ENCODE measurements at regions not wholly inside any gene's neighbourhood (a gene's known extent, or its start where the extent isn't known, plus 50 kb on each side); places are given as distances from the start of the nearest gene placed in this dataset.

DNA sequence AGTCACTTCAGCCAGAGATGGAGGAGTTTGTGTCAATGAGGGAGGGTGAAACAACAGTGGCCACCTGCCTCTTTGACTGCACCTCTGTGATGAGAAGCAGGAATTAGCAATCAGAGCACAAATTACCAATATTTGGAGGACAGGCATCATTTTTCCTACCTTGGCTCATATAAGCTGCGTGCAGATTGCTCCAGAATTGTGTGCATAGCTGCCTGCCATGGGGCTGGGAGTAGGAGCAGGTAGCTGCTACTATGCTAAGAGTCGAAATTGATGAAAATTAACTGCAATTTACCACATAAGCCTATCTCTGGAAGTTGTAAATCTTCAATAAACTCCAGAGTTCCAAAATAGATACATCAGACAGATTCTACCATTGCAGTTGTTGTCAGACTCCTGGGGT lies 167.5 kb upstream of the HTR2A start (continued):
- TF ChIP-seq ZNF792 (tag by site-specific recombination; IDR thresholded peaks at IDR 0.05) (no peak), ZNF114 (tag by site-specific recombination; IDR thresholded peaks at IDR 0.05) (no peak), ZNF791 (tag by site-specific recombination; IDR thresholded peaks at IDR 0.05) (no peak), ZNF514 (tag by site-specific recombination; IDR thresholded peaks at IDR 0.05) (no peak), ZNF510 (tag by site-specific recombination; IDR thresholded peaks at IDR 0.05; ENCODE audit: insufficient replicate concordance) (no peak)
- TF ChIP-seq, protein P1, sequence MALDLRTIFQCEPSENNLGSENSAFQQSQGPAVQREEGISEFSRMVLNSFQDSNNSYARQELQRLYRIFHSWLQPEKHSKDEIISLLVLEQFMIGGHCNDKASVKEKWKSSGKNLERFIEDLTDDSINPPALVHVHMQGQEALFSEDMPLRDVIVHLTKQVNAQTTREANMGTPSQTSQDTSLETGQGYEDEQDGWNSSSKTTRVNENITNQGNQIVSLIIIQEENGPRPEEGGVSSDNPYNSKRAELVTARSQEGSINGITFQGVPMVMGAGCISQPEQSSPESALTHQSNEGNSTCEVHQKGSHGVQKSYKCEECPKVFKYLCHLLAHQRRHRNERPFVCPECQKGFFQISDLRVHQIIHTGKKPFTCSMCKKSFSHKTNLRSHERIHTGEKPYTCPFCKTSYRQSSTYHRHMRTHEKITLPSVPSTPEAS (tag by site-specific recombination; IDR thresholded peaks at IDR 0.05) = no peak
- TF ChIP-seq, protein P2, sequence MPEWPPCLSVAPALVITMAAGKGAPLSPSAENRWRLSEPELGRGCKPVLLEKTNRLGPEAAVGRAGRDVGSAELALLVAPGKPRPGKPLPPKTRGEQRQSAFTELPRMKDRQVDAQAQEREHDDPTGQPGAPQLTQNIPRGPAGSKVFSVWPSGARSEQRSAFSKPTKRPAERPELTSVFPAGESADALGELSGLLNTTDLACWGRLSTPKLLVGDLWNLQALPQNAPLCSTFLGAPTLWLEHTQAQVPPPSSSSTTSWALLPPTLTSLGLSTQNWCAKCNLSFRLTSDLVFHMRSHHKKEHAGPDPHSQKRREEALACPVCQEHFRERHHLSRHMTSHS (tag by site-specific recombination; IDR thresholded peaks at IDR 0.05) = no peak

DNA sequence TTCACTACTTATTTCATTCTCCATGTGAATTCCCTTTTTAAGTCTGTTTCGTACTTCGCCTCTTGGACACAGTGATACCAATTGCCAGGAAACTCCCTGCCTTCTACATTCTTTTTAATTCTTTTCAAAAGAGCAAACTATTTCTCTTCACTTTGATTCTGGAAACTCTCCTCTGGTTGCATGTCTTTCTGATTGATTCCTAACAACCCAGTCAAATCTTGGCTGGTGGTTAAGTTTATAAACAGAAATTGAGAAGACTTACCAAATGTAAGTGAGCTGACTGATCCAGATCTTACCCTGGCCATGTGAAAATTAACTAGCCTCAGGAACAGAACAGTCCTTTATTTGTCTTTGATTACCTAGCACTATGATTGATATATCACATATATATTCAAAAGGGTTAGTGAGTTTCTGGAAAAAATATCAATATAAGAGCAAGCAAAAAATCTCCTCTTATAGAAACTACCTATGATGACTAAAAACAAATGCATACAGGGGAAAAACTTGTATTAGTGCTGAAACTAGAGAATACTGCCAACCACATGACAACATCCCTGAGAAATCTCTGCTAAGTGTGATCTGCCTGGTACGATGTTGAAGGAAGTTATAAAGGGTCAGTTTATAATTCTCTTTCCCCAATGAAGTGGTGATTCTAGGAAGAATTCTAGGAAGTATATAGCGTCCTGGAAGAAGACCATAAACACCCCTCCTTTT lies 152.6 kb upstream of the HTR2A start:
- Histone ChIP-seq H3K4me3 (ENCODE audit: low read depth, low read length) (no peak overlapping the region), H3K9me3 (ENCODE audit: control insufficient read depth, insufficient read depth, low read depth, low read length) (no peaks in the 10 kb centered on the region), H3K36me3 (ENCODE audit: control insufficient read depth in 2 of 2, insufficient read depth in 1 of 2, low read length in 2 of 2) (no peaks in the 10 kb centered on the region), H3K27ac (ENCODE audit: extremely low read depth, low read depth, low read length) (no peak overlapping the region), H3K4me1 (ENCODE audit: control insufficient read depth, insufficient read depth, low read length) (no peaks in the 10 kb centered on the region)
- ChIA-PET POLR2A (no interaction called here), CTCF (interaction anchor here (0.5 kb wide), 1 partner anchor 735 kb away, joined by 3 read pairs; no protein-coding TSS in a partner anchor)
- TF ChIP-seq ZBTB17 (tag by site-specific recombination; IDR thresholded peaks at IDR 0.05) = no peak
- TF ChIP-seq, protein P3, sequence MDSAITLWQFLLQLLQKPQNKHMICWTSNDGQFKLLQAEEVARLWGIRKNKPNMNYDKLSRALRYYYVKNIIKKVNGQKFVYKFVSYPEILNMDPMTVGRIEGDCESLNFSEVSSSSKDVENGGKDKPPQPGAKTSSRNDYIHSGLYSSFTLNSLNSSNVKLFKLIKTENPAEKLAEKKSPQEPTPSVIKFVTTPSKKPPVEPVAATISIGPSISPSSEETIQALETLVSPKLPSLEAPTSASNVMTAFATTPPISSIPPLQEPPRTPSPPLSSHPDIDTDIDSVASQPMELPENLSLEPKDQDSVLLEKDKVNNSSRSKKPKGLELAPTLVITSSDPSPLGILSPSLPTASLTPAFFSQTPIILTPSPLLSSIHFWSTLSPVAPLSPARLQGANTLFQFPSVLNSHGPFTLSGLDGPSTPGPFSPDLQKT (IDR thresholded peaks at IDR 0.05; ENCODE audit: borderline replicate concordance, low read depth, low read length) = no peak
- no peak for TF ChIP-seq ZNF391 (tag by site-specific recombination; IDR thresholded peaks at IDR 0.05; ENCODE audit: borderline replicate concordance, low read depth)
- no peak for TF ChIP-seq ZNF426 (tag by site-specific recombination; IDR thresholded peaks at IDR 0.05)
- no peak for TF ChIP-seq RBAK (tag by site-specific recombination; IDR thresholded peaks at IDR 0.05)
- TF ChIP-seq ZNF792 (tag by site-specific recombination; IDR thresholded peaks at IDR 0.05) = no peak
- no peak for TF ChIP-seq ZNF112 (tag by site-specific recombination; IDR thresholded peaks at IDR 0.05)
- TF ChIP-seq ZNF138 (tag by site-specific recombination; IDR thresholded peaks at IDR 0.05; ENCODE audit: borderline replicate concordance) = no peak
- no peak for TF ChIP-seq HOXD13 (CRISPR knock-in tag; IDR thresholded peaks at IDR 0.05; ENCODE audit: borderline replicate concordance)

DNA sequence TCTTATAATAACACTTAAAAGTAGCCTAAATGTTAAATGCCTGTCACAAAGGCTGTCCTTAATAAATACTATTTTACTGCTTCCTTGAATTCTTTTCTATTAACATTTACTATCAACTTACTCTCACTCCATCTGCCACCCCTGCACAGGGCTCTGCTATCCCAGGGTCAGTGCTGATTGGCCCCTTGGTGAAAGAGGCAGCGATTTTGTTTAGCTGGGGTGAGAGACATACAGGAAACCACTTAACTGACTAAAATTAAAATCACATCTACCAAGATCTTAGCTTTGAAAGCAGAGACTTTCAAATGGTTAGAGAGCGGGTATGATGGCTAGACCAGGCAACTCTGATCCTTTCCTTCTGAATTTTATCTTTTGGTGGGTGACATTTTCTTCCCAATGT lies 149.9 kb upstream of the HTR2A start:
- H3K4me3 ChIP-seq (ENCODE audit: low read depth, low read length) = no peak overlapping the region
- CTCF ChIA-PET = interaction anchor here (0.6 kb wide), 1 partner anchor 1533 kb away, joined by 3 read pairs; no protein-coding TSS in a partner anchor
- no peak overlapping the region for H3K27ac ChIP-seq (ENCODE audit: extremely low read depth, low read depth, low read length)
- POLR2A ChIA-PET = no interaction called here
- H3K4me1 ChIP-seq (ENCODE audit: control insufficient read depth, insufficient read depth, low read length) = no peaks in the 10 kb centered on the region
- H3K36me3 ChIP-seq (ENCODE audit: control insufficient read depth in 2 of 2, insufficient read depth in 1 of 2, low read length in 2 of 2) = no peaks in the 10 kb centered on the region
- no peaks in the 10 kb centered on the region for H3K9me3 ChIP-seq (ENCODE audit: control insufficient read depth, insufficient read depth, low read depth, low read length)
- TF ChIP-seq FEZF1 (tag by site-specific recombination; IDR thresholded peaks at IDR 0.05) (no peak), ZNF48 (tag by site-specific recombination; IDR thresholded peaks at IDR 0.05) (no peak), ZFP69B (tag by site-specific recombination; IDR thresholded peaks at IDR 0.05) (no peak), KLF9 (tag by site-specific recombination; IDR thresholded peaks at IDR 0.05; ENCODE audit: low read depth) (no peak), ZNF10 (tag by site-specific recombination; IDR thresholded peaks at IDR 0.05) (no peak), ZNF558 (tag by site-specific recombination; IDR thresholded peaks at IDR 0.05) (no peak), ZNF394 (tag by site-specific recombination; IDR thresholded peaks at IDR 0.05; ENCODE audit: borderline replicate concordance) (no peak), ZNF423 (tag by site-specific recombination; IDR thresholded peaks at IDR 0.05) (no peak), ZNF37A (tag by site-specific recombination; IDR thresholded peaks at IDR 0.05) (no peak), ZNF664 (tag by site-specific recombination; IDR thresholded peaks at IDR 0.05) (no peak), ZNF660 (tag by site-specific recombination; IDR thresholded peaks at IDR 0.05) (no peak)
- TF ChIP-seq, protein P1 (tag by site-specific recombination; IDR thresholded peaks at IDR 0.05) = no peak
- TF ChIP-seq, protein P4, sequence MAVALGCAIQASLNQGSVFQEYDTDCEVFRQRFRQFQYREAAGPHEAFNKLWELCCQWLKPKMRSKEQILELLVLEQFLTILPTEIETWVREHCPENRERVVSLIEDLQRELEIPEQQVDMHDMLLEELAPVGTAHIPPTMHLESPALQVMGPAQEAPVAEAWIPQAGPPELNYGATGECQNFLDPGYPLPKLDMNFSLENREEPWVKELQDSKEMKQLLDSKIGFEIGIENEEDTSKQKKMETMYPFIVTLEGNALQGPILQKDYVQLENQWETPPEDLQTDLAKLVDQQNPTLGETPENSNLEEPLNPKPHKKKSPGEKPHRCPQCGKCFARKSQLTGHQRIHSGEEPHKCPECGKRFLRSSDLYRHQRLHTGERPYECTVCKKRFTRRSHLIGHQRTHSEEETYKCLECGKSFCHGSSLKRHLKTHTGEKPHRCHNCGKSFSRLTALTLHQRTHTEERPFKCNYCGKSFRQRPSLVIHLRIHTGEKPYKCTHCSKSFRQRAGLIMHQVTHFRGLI (tag by site-specific recombination; IDR thresholded peaks at IDR 0.05) = no peak
